Hepatocyte (in vitro differentiated cells): ENCODE measurements at regions not wholly inside any gene's neighbourhood (a gene's known extent, or its start where the extent isn't known, plus 50 kb on each side); places are given as distances from the start of the nearest gene placed in this dataset.
A peak's percentile ranks its signal among the peaks of the same experiment; 100 is the strongest.
"Not testable (repeated sequence)": the region's sequence is repeated elsewhere in the genome, so short reads cannot be mapped to it uniquely, and the experiment has no call there.

Experiments used
- DNase-seq: peaks from one replicate; pipeline ENCODE4 v3.0.0-alpha.2; 2016; ENCODE audit warnings: low spot score
- H2AFZ ChIP-seq: fragments of 200-600 bp; sonication (generic); 2 replicates; pipeline ENCODE4 v1.6.0; 2016; ENCODE audit warnings: antibody characterized with exemption, mild to moderate bottlenecking
- H3K27ac ChIP-seq: fragments of 200-600 bp; sonication (generic); 2 replicates; pipeline ENCODE4 v1.5.1; 2016; ENCODE audit warnings: mild to moderate bottlenecking
- H3K27me3 ChIP-seq: fragments of 200-600 bp; sonication (generic); 2 replicates; pipeline ENCODE4 v1.6.1; 2016
- H3K36me3 ChIP-seq: fragments of 200-600 bp; sonication (generic); replicated peaks from 2 replicates; pipeline ENCODE4 v1.5.1; 2016; ENCODE audit warnings: low read depth; ENCODE audit not compliant: insufficient read depth
- H3K4me1 ChIP-seq: fragments of 200-600 bp; sonication (generic); 2 replicates; pipeline ENCODE4 v1.5.1; 2016; ENCODE audit warnings: mild to moderate bottlenecking, moderate library complexity; ENCODE audit not compliant: insufficient read depth
- H3K4me2 ChIP-seq: fragments of 200-600 bp; sonication (generic); 2 replicates; pipeline ENCODE4 v1.6.0; 2016
- H3K4me3 ChIP-seq: fragments of 200-600 bp; sonication (generic); 2 replicates; pipeline ENCODE4 v1.5.1; 2016; ENCODE audit warnings: mild to moderate bottlenecking
- H3K79me2 ChIP-seq: fragments of 200-600 bp; sonication (generic); 2 replicates; pipeline ENCODE4 v1.6.0; 2017; ENCODE audit warnings: mild to moderate bottlenecking
- H3K9me2 ChIP-seq: fragments of 200-600 bp; sonication (generic); replicated peaks from 2 replicates; pipeline ENCODE4 v1.6.0; 2017; ENCODE audit warnings: mild to moderate bottlenecking; ENCODE audit not compliant: insufficient read depth
- H3K9me3 ChIP-seq: fragments of 200-600 bp; sonication (generic); 2 replicates; pipeline ENCODE4 v1.5.1; 2016; ENCODE audit warnings: low read depth, mild to moderate bottlenecking
- H4K20me1 ChIP-seq: fragments of 200-600 bp; sonication (generic); 2 replicates; pipeline ENCODE4 v1.6.0; 2016; ENCODE audit warnings: mild to moderate bottlenecking; ENCODE audit not compliant: insufficient read depth, poor library complexity, severe bottlenecking
- CTCF ChIP-seq: fragments of 200-600 bp; sonication (generic); IDR thresholded peaks from 2 replicates; pipeline ENCODE4 v1.5.1; 2016; ENCODE audit warnings: antibody characterized with exemption, mild to moderate bottlenecking; ENCODE audit not compliant: poor library complexity
- WGBS: methylation state at CpG from one replicate; pipeline ENCODE4 v1.1.6; 2016; ENCODE audit warnings: low lambda C conversion rate; ENCODE audit errors: missing lambda C conversion rate; 5-methylcytosine and 5-hydroxymethylcytosine counted together

- WGBS, result 90% methylated on average over 4 of the region's 4 CpGs
- not testable (repeated sequence) for H4K20me1 ChIP-seq, H3K36me3 ChIP-seq, H3K4me2 ChIP-seq, H2AFZ ChIP-seq, H3K4me1 ChIP-seq, H3K9me2 ChIP-seq, H3K27me3 ChIP-seq, H3K79me2 ChIP-seq, H3K27ac ChIP-seq, H3K9me3 ChIP-seq, H3K4me3 ChIP-seq, DNase-seq
Measured at GRCh38 chr13:52565324-52565723, 76.9 kb upstream of the HNRNPA1L2 start.

GRCh38 chr13:52569904-52570602 lies 72.2 kb upstream of the HNRNPA1L2 start:
- not testable (repeated sequence) for H3K4me3 ChIP-seq, H3K4me1 ChIP-seq, H3K27me3 ChIP-seq, H4K20me1 ChIP-seq, H3K79me2 ChIP-seq, H3K27ac ChIP-seq, H3K9me3 ChIP-seq, H2AFZ ChIP-seq, H3K9me2 ChIP-seq, H3K36me3 ChIP-seq
- peak; percentile 75 for DNase-seq
- TF ChIP-seq CTCF, result peak; percentile 58
- H3K4me2 ChIP-seq, result peak overlapping the region; percentile 31
- WGBS, result under 1% methylated on average over 4 of the region's 9 CpGs

GRCh38 chr13:52571163-52571562 lies 71.1 kb upstream of the HNRNPA1L2 start:
- not testable (repeated sequence) for H3K4me3 ChIP-seq, H3K4me1 ChIP-seq, H3K36me3 ChIP-seq, DNase-seq, H3K27me3 ChIP-seq, H4K20me1 ChIP-seq, H3K27ac ChIP-seq, H3K79me2 ChIP-seq, H3K4me2 ChIP-seq, H3K9me3 ChIP-seq, H2AFZ ChIP-seq, H3K9me2 ChIP-seq
- 88% methylated on average over 3 of the region's 3 CpGs for WGBS

- not testable (repeated sequence) for H3K4me1 ChIP-seq, H2AFZ ChIP-seq, DNase-seq, H3K9me3 ChIP-seq, H3K4me3 ChIP-seq, H3K4me2 ChIP-seq, H3K9me2 ChIP-seq, H3K36me3 ChIP-seq, H3K27ac ChIP-seq, H3K79me2 ChIP-seq, H4K20me1 ChIP-seq, H3K27me3 ChIP-seq
- 39% methylated on average over 2 of the region's 2 CpGs for WGBS
Measured at GRCh38 chr13:52582962-52583361, 59.3 kb upstream of the HNRNPA1L2 start.
